Right kidney (tissue), 1 donor: ENCODE measurements at regions not wholly inside any gene's neighbourhood (a gene's known extent, or its start where the extent isn't known, plus 50 kb on each side); places are given as distances from the start of the nearest gene placed in this dataset.
"Not testable (repeated sequence)": the region's sequence is repeated elsewhere in the genome, so short reads cannot be mapped to it uniquely, and the experiment has no call there.

ENCODE experiments used
- DNase-seq: peaks from one replicate; pipeline ENCODE4 v3.0.0-alpha.2; 2016

- no peak for DNase-seq
Observed at GRCh38 chr10:118952493-118953295, 76.8 kb upstream of the NANOS1 start.

GRCh38 chr10:118953598-118954393, 75.7 kb upstream of the NANOS1 start:
- DNase-seq: no peak

- DNase-seq: no peak
Observed at GRCh38 chr10:118955531-118955930, 74.0 kb upstream of the NANOS1 start.

- no peak for DNase-seq
Observed at GRCh38 chr10:118955951-118956801, 73.3 kb upstream of the NANOS1 start.

- no peak for DNase-seq
Observed at GRCh38 chr10:118956802-118957442, 72.6 kb upstream of the NANOS1 start.

- DNase-seq: no peak
Observed at GRCh38 chr10:118957443-118957825, 72.1 kb upstream of the NANOS1 start.

- DNase-seq: no peak
Observed at GRCh38 chr10:118957966-118958365, 71.5 kb upstream of the NANOS1 start.

GRCh38 chr10:118958559-118958958, 71.0 kb upstream of the NANOS1 start:
- DNase-seq: no peak

- no peak for DNase-seq
Observed at GRCh38 chr10:118958984-118959925, 70.3 kb upstream of the NANOS1 start.

GRCh38 chr10:118960157-118961090, 69.1 kb upstream of the NANOS1 start:
- DNase-seq: no peak

- DNase-seq: no peak
Observed at GRCh38 chr10:118961436-118961835, 68.1 kb upstream of the NANOS1 start.

- not testable (repeated sequence) for DNase-seq
Observed at GRCh38 chr10:118962331-118962868, 67.1 kb upstream of the NANOS1 start.

GRCh38 chr10:118963341-118963740, 66.2 kb upstream of the NANOS1 start:
- DNase-seq: no peak

- DNase-seq: no peak
Observed at GRCh38 chr10:118963933-118964332, 65.6 kb upstream of the NANOS1 start.

- DNase-seq: not testable (repeated sequence)
Observed at GRCh38 chr10:118964476-118964875, 65.0 kb upstream of the NANOS1 start.

- no peak for DNase-seq
Observed at GRCh38 chr10:118965096-118965495, 64.4 kb upstream of the NANOS1 start.

- DNase-seq: no peak
Observed at GRCh38 chr10:118965645-118966044, 63.9 kb upstream of the NANOS1 start.

- no peak for DNase-seq
Observed at GRCh38 chr10:118966076-118966849, 63.3 kb upstream of the NANOS1 start.

- DNase-seq: no peak
Observed at GRCh38 chr10:118966850-118967125, 62.7 kb upstream of the NANOS1 start.
